Liver (tissue), 3 donors: ENCODE measurements at regions not wholly inside any gene's neighbourhood (a gene's known extent, or its start where the extent isn't known, plus 50 kb on each side); places are given as distances from the start of the nearest gene placed in this dataset.

Experiments
- GABPA ChIP-seq, 2 donors: IDR thresholded peaks in 1 of 2; conservative IDR thresholded peaks in 1 of 2; 2 replicates each; pipeline ENCODE4 v1.6.1; 2016; ENCODE audit warnings: antibody characterized with exemption in 2 of 2, mild to moderate bottlenecking in 1 of 2, moderate library complexity in 1 of 2
- RAD21 ChIP-seq, 2 donors: IDR thresholded peaks; 2 replicates each; pipeline ENCODE4 v1.6.1; 2016; ENCODE audit warnings: antibody characterized with exemption in 2 of 2, mild to moderate bottlenecking in 2 of 2
- SP1 ChIP-seq: IDR thresholded peaks from 2 replicates; pipeline ENCODE4 v1.6.1; 2018; ENCODE audit warnings: antibody characterized with exemption, mild to moderate bottlenecking
- TAF1 ChIP-seq: conservative IDR thresholded peaks from 2 replicates; pipeline ENCODE4 v1.6.1; 2016; ENCODE audit warnings: antibody characterized with exemption, mild to moderate bottlenecking
- YY1 ChIP-seq: IDR thresholded peaks from 2 replicates; pipeline ENCODE4 v1.6.1; 2016; ENCODE audit warnings: antibody characterized with exemption, mild to moderate bottlenecking
- TF ChIP-seq, protein P1 (sequence below): fragments of 150-350 bp; IDR thresholded peaks from 2 replicates; pipeline ENCODE4 v1.5.1; 2017; ENCODE audit warnings: improper control_type of control experiment, low read depth, low read length; ENCODE audit not compliant: missing input control
- TF ChIP-seq, protein P2 (sequence below): IDR thresholded peaks from 2 replicates; pipeline ENCODE4 v1.6.1; 2016; ENCODE audit warnings: antibody characterized with exemption
- TF ChIP-seq, protein P3 (sequence below): IDR thresholded peaks from 2 replicates; pipeline ENCODE4 v1.6.1; 2016; ENCODE audit warnings: antibody characterized with exemption
- donor health status: healthy.
- donor health status: healthy.

DNA sequence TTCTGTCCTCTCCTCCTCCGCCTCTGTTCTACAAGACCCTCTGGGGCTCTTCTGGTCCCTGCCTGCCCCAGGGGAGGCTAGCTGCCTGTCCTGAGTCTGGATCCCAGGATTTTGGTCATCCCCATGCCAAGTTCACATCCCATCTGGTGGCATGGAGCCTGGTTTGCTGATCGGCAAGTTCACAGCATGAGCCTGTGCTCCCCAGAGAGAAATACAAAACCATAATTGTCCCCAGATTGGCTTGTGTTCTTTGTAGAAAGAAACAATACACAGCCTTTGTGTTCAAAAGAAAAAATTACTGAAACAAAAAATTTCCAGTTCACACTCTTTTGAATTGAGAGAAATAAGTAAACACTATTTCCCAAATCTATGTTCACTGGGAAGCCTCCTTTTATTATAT, 149.4 kb upstream of the ZC3H12A start:
- no peak for TF ChIP-seq TAF1
- TF ChIP-seq SP1: no peak
- no peak for TF ChIP-seq GABPA (IDR thresholded peaks at IDR 0.05 in 1 of 2, conservative IDR thresholded peaks at IDR 0.05 in 1 of 2)
- TF ChIP-seq, protein P1, sequence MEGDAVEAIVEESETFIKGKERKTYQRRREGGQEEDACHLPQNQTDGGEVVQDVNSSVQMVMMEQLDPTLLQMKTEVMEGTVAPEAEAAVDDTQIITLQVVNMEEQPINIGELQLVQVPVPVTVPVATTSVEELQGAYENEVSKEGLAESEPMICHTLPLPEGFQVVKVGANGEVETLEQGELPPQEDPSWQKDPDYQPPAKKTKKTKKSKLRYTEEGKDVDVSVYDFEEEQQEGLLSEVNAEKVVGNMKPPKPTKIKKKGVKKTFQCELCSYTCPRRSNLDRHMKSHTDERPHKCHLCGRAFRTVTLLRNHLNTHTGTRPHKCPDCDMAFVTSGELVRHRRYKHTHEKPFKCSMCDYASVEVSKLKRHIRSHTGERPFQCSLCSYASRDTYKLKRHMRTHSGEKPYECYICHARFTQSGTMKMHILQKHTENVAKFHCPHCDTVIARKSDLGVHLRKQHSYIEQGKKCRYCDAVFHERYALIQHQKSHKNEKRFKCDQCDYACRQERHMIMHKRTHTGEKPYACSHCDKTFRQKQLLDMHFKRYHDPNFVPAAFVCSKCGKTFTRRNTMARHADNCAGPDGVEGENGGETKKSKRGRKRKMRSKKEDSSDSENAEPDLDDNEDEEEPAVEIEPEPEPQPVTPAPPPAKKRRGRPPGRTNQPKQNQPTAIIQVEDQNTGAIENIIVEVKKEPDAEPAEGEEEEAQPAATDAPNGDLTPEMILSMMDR: no peak
- TF ChIP-seq, protein P2, sequence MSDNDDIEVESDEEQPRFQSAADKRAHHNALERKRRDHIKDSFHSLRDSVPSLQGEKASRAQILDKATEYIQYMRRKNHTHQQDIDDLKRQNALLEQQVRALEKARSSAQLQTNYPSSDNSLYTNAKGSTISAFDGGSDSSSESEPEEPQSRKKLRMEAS: no peak
- TF ChIP-seq YY1: no peak
- no peak for TF ChIP-seq RAD21 (IDR thresholded peaks at IDR 0.05)
- TF ChIP-seq, protein P3, sequence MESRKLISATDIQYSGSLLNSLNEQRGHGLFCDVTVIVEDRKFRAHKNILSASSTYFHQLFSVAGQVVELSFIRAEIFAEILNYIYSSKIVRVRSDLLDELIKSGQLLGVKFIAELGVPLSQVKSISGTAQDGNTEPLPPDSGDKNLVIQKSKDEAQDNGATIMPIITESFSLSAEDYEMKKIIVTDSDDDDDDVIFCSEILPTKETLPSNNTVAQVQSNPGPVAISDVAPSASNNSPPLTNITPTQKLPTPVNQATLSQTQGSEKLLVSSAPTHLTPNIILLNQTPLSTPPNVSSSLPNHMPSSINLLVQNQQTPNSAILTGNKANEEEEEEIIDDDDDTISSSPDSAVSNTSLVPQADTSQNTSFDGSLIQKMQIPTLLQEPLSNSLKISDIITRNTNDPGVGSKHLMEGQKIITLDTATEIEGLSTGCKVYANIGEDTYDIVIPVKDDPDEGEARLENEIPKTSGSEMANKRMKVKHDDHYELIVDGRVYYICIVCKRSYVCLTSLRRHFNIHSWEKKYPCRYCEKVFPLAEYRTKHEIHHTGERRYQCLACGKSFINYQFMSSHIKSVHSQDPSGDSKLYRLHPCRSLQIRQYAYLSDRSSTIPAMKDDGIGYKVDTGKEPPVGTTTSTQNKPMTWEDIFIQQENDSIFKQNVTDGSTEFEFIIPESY: no peak
